Left cardiac atrium (tissue), 4 donors: ENCODE measurements at regions not wholly inside any gene's neighbourhood (a gene's known extent, or its start where the extent isn't known, plus 50 kb on each side); places are given as distances from the start of the nearest gene placed in this dataset.

Experiments
- ATAC-seq, 2 donors: fragments of 200-7000 bp; cut with Tn5 transposase; one replicate each; pipeline ENCODE4 v1.9.1; 2020; ENCODE audit warnings: mild to moderate bottlenecking in 2 of 2, moderate library complexity in 2 of 2
- DNase-seq: peaks from one replicate; pipeline ENCODE4 v3.0.0-alpha.2; 2020
- intact Hi-C, 2 donors: fragments of 100-400 bp; cut with DNase I; formaldehyde crosslinking; loops; one replicate each; pipeline versions ENCODE4 v1.14.1 to v1.15.1; 2022 to 2023
- donor health status: DM: no; HTN: yes; CAD: no.
- donor health status: DM: no; HTN: yes; CAD: no; lungs with severe emphysema.
- donor health status: DM: yes; HTN: yes; CAD: no.
- donor health status: Dilated cardiomyopathy.

DNA sequence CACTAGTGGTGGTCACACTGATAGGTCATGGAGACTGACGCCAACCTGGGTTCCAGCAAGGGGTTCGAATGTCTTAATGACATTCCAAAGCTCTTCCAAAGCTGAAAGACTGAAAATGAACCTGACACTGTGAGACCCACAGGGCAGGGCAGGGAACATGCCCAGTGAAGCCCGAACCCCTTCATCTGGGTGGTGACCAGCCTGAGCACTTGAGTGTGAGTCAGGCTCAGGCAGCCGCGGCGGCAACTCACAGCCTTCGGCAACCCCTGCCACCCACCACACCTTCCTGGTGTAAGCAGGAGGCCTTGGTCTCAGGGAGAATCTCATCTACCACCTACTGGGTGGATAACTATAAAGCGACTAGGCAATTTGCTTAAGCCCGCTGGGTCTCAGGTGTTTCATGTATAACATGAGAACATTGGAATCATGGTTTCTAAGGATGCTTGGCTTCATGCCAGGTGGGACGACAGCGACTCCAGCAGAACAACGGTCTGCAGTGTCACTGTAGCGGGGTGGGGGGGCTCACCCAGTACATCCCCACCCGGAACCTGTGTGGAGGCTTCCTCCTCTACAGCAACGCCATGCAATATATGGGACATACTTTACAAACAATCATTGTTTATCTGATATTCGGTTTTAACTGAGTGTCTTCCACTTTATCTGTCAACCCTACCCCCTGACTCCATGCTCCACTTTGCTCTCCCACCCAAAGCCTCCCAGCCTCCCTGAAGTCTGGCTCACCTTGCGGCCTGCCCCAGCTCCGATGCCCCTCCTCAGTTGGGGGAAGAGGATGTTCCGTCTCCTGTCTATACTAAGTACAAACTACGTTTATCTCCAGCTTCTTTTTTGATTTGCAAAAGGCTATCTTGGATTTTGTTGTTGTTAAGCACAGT, 125.0 kb upstream of the MEF2A start:
- ATAC-seq, result no peak
- intact Hi-C loops, result no loop called here
- no peak for DNase-seq

DNA sequence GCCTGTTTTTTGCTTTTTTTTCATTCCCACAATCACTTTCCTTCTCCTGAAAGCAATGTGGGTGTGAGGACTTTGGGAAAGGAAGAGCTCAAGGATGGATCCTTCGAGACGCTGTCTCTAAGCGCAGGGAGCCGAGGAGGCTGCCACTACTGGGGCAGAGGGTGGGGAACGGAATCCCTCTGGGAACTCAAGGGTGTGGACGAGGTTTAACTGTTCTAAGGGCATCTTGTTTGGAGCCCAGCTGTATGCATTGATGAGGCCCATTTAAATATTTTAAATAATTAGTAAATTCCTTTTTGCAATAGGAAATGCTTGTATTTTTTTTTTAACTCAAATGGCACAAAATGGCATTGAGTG, 124.4 kb upstream of the MEF2A start:
- no peak for ATAC-seq
- no peak for DNase-seq
- intact Hi-C loops, result no loop called here

DNA sequence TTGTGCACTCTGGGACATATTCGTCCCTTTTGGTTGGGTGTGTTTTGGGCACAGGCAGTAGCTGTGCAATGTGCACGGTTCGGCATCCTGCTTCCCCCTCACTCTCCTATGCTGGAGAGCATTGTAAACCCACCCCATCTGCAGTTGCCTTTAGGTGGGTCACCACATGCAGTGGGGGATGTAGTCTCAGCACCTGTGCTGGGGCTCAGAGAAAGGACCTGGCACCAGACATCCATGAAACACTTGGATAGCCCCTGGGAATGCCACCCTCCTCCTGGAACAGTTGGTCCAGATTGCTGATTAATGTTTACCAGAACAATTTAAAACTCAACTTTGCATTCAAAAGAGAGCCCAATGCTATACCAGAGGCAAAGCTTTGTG, 123.9 kb upstream of the MEF2A start:
- ATAC-seq, result no peak

DNA sequence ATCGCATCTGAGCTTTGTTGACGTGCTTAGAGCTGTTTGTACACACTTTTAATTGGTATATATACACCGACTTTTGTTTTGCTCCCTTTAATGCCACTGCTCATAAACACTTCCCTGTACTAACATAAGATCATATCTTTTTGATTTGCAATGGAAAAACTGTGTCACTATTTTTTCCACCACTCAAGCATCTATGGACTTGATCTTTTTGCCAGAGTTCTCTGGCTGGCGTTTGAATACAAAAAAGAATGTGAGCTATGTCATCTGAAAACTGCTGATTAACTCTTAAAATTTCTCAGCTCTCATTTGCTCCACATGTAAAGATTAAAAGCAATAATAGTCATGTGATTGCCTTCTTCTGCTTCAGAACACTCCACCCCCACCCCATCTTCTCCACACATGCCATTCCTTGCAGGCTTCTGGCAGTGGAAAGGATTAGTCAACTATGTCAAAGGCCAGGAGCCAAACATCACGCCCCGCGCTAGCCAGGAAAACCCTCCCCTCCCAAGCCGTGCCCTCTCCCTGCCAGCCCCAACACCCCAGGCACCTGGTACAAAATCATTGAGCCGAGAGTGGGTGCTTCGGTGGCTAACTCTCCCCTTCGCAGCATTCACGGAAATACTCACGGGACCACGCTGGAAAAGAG, 123.4 kb upstream of the MEF2A start:
- intact Hi-C loops, result no loop called here
- ATAC-seq, result peak; percentile 91 to 95
- DNase-seq, result peak; percentile 81

More for the DNA sequence above, 123.9 kb upstream of the MEF2A start:
- DNase-seq, result no peak
- intact Hi-C loops, result no loop called here

DNA sequence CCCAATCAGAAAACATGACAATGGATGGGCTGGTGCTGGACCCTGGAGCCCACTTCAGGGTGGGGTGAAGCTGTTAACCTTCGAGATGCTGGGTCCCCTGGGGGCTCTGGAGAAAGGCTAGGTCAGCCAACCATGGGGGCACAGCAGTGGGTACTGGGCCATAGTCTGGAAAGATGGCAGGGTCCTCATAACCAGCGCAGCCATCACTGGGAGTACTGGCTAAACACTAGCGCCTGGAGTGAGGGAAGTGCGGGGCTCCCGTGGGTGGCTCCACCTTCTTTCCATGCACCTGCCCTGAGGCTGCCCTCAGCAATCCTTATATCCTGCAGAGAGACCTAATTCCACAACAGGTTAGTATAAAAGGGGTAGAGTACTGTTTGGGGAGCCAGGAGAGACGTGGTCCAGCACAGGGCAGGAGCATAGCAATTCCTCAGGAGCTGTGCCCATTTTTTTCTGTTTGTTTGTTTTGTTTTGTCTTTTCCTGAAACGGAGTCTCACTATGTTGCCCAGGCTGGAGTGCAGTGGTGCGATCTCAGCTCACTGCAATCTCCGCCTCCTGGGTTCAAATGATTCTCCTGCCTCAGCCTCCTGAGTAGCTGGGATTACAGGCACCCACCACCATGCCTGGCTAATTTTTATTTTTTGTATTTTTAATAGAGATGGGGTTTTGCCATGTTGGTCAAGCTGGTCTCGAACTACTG, 122.6 kb upstream of the MEF2A start:
- no peak for DNase-seq
- ATAC-seq, result peak in 1 of 2 donors; percentile 2
- intact Hi-C loops, result no loop called here

DNA sequence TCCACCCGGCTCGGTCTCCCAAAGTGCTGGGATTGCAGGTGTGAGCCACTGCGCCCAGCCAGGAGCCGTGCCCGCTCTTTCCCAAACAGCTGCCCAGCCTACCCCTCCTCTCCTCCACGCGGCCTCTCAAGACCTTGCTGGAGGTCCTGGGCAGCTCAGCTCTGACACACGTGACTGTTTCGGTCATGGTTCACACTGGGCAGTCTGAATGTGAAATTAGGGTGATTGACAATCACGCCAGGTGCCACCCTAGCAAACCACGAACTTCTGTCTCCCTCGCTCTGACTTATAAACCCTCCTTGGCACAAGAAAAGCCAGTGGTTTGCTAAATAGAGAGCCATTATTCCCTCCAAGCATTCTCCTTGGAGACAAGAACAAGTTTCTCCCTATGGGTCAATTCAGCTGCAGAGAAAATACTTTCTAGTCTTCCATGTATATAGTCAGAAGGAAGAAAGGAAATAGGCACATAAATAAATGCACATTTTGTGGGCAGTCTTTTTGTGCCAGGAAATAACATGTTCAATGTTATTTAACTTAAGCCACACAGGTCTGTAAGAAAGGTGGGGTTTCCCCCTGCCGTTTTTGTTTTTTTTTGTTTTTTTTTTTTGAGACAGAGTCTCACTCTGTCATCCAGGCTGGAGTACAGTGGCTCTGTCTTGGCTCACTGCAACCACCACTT, 121.9 kb upstream of the MEF2A start:
- intact Hi-C loops, result no loop called here
- DNase-seq (no peak), ATAC-seq (peak in 1 of 2 donors; percentile 14)

DNA sequence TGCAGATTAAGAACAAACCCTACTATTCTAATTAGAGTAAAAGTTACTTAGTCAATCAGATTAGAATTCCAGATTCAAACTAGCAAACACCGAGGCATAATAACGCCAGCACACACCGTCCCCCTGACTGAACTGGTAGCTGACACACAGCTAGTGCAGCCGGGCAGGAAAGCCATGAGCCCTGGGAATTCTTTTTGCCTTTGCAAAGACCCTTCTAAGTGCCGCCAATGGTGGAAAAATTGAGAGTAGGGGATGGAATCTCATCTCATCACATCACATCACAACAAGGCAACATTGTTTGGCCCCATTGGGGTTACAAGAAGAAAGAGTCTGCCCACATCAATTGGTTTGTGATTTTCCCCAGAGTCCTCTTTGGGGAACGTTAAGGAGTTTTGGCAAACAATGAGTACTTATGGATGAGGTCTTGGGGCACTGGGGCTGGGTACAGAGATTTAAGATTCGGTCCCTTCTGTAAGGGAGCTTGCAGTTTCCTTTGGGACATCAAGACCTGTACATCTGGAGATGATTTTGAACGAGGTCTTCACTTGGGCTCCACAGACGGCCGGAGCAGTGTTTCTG, 120.4 kb upstream of the MEF2A start:
- ATAC-seq, result no peak
- DNase-seq, result no peak
- intact Hi-C loops, result no loop called here

DNA sequence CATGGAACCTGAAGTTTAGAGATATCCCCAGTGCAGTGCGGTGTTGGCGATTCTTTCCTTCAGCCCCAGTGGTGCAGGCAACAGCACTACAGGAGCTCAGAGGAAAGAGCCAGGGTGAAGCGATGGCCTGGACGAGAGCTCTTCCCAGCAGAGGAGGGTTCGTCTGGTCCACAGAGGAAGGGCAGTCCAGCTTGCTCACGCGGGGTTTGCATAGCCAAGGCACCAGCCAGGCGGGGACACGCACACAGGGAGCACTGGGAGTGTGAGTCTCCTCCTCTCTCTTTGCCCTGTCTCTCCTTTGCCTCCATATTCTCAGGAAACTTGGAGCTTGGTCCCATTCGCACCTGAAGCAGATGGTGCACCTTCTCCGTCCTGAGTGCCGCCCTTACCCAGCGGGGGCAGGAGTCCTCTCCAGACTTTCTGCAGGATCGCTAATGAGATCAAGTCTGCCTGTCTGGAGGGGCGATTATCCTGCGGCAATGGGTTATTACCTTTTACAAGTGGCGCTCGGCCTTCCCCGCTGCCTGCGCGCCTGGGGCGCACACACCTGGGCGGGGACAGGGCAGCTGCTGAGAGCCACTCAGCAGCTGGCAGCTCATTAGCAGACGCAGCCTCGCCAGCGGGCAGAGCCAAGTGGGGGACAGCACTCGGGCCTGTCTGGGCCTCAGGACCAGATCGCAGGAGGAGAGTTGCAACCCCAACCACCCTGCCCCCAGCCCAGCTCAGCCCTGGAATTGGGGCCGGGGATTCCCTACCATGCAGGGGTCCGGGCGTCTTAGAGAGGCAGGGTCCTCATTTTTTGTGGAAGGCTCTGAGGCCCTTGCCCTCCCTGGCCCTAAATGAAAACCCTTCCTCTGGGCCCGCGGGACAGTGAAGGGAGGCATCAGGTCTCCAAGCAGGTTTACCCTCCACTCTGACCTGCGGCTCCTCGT, 119.0 kb upstream of the MEF2A start:
- intact Hi-C loops, result no loop called here
- ATAC-seq, result no peak

DNA sequence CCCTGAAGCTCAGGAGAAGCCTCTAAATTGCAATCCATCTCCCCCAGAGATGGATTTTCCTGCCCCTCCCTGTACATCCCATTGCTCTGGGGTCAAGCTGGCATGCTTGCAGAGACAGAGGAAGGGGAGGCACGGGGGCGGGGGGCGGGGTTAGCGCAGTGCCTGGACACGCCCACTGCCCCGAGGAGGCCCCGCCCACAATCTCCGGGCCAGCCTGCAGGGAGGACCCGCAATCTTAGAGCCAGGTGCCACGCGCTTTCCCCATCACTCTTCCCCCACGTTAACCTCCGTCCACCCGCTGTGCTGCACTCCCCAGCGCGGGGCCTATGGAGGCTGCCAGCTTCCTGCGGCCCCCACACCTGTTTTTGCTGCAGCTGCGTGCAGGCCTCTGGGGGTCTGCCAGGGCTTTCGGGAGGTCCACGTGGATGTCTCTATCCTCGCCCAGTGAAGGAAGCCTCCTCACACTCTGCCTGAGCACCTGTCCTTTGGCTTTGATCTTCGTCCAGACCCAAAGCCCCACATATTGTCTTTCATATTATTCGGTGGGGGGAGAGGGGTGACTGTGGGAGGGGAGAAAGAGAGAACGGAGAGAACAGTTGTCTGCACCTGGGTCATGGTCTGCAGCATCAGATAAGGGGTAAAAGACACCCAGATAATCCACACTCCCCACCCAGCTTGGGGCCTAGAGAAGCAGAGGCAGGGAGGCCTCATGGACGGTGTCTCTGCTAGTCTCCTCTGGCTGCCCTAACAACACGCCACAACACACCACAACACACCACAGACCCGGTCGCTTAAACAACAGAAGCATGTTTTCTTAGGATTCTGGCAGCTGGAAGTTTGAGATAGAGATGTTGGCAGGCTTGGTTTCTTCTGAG, 118.0 kb upstream of the MEF2A start:
- ATAC-seq (no peak), DNase-seq (no peak)
- intact Hi-C loops, result no loop called here

More for the DNA sequence above, 119.0 kb upstream of the MEF2A start:
- no peak for DNase-seq

DNA sequence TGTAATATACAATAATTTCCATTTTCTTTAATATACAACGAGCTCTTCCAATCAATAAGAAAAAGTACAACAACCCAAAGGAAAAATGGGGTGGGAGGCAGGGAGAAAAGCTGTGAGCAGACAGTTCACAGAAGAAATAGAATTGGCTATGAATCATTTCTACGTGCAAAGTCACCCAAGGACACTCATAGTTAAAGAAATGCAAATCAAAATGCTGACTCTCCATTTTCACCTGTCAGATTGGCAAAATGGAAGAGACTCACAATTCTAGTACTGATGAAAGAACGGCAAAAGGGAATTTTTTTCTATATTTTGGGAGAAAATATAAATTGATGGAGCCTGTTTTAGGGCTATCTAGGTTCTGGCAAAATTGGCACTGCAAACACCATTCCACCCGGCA, 116.3 kb upstream of the MEF2A start:
- ATAC-seq, result no peak
- intact Hi-C loops, result no loop called here
- DNase-seq, result no peak

DNA sequence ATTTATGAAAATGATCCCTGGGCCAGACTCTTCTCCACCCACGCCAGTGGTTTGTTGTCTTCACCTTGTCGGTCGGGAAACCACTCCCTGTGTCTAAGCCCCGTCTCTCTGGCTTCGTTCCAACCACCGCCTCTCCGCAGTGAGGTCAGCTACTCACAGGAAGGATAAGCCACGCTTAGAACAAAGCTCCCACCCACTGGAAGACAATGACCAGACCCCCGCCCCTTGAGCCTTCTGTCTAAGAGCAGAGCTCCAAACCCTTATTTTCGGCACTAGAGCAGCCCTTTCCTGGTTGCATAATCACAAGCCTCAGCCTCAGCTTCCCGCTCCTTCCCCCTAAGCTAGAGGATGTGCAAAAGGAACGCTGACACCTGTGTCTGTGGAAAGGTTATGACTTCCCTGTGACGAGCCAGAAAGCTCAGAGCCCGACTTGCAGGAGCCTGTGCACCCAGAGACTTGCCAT, 114.9 kb upstream of the MEF2A start:
- DNase-seq (peak; percentile 91), ATAC-seq (peak; percentile 10 to 31)
- intact Hi-C loops, result loop anchor here in 1 of 2 donors (5.0 kb wide), 1 partner anchor 56 kb away; no protein-coding TSS in a partner anchor

DNA sequence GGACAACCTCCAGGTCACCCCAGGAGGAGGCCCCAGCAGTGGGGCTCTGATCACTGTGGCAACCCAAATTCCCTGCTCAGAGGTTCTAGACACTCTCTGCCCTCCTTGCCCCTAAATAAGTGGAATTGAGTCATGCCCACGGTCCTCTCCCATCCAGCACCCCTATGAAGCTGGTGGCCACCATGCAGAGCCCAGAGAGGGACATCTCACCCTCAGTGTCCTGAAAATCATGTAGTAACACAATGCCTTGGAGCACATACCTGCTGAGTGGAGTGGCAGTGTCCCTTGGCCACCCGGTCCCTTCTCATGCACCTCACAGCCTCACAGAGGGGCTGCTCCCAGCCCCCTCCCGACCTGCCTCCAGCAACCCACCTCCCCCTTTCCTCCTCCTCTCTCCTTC, 114.3 kb upstream of the MEF2A start:
- DNase-seq, result no peak
- ATAC-seq, result no peak
- intact Hi-C loops, result loop anchor here in 1 of 2 donors (5.0 kb wide), 1 partner anchor 56 kb away; no protein-coding TSS in a partner anchor

DNA sequence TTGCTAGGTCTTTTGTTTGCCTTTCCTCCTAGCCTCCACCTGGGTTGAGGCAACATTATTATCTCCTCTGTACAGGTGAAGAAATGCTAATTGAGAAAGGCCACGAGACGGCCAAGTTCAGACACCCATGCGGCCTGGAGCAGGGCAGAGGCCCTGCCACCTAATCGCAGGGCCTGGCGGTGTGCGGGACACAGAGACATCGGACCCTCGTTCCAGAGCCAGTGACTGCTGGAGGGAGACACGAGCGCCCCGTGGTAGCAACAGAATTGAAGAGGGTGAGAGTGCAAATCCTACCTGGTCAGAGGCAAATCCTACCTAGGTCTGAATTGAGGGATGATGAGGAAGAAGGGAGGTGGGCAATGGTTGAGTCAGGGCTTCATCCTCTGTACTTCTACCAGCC, 113.8 kb upstream of the MEF2A start:
- intact Hi-C loops, result loop anchor here in 1 of 2 donors (5.0 kb wide), 1 partner anchor 55 kb away; no protein-coding TSS in a partner anchor
- no peak for DNase-seq
- ATAC-seq, result no peak

DNA sequence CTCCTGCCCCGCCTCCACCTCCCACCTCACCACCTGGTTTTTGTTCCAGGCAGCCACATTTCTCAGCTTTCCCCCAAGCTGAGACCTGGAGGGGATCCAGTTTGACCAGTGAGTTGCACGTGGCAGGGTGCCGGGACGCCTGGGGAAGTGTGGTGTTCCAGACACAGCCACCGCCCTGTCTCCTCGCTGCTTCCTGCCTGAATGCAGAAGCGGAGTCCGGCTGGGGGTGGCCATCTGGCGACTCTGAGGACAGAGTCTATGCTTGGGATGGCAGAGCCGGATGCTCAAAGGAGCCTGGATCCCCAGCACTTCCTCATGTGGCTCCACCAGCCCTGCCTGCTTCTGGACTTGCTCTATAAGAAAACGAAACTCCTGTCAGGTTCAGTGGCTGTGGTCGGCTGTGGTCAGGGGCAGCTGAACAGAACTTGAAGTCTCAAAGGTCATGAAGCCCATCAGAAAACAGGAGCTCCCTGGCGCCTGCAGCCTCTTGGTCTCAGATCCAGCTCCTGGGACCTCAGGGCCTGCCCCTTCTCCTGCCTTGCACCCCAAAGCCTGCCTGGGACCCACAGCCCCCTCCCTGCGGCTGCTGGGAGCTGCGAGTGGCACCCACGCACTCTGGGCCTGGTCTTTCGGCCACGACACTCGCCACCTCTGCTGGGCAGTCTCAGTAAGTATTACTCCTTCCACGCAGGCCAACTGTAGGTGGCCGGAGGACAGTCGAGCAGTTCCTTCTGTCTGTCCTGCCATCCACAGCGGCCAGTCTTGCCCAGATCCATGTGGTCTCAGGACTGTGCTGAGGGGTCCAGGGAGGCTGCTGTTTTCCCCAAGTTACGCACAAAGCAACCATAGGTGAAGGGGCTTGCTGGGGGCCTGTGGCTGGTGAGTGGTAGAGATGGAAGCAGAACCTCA, 112.8 kb upstream of the MEF2A start:
- peak; percentile 33 to 55 for ATAC-seq
- DNase-seq, result peak; percentile 95
- intact Hi-C loops, result loop anchor here in 1 of 2 donors (5.0 kb wide), 1 partner anchor 54 kb away; no protein-coding TSS in a partner anchor

DNA sequence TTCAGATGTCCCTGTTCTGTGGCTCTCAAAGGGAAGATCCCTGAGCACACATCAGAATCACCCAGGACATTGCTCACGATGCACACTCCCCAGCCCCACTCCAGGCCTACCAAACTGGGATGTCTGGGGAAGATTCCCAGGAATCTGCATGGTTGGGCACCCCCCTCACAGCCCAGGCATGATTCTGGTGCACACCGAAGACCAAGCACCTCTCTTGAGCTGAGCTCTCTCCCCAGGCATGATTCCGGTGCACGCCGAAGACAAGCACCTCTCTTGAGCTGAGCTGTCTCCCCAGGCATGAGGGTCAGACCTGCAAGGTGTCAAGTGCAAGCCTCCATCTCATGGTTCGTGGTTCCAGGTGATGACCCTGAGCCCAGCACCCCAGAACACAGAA, 112.2 kb upstream of the MEF2A start:
- intact Hi-C loops, result loop anchor here in 1 of 2 donors (2.0 to 5.0 kb wide), 2 partner anchors 54 to 111 kb away; partner anchors contain the start of gene MEF2A
- DNase-seq, result no peak
- no peak for ATAC-seq
